AML-193 (cell line): ENCODE measurements at regions not wholly inside any gene's neighbourhood (a gene's known extent, or its start where the extent isn't known, plus 50 kb on each side); places are given as distances from the start of the nearest gene placed in this dataset.
A peak's percentile ranks its signal among the peaks of the same experiment; 100 is the strongest.

Source experiments
- DNase-seq, 2 experiments: peaks; one replicate each; lab custom pipeline; 2025; lab: John Stamatoyannopoulos, UW

GRCh38 chr3:124177071-124177470 is 185.1 kb upstream of the ROPN1 start:
- no peak for DNase-seq

- no peak for DNase-seq
Observed at GRCh38 chr3:124178531-124178930, 186.6 kb upstream of the ROPN1 start.

GRCh38 chr3:124200407-124200806 is 208.5 kb upstream of the ROPN1 start:
- DNase-seq, result no peak

- no peak for DNase-seq
Observed at GRCh38 chr3:124201226-124201625, 209.3 kb upstream of the ROPN1 start.

GRCh38 chr3:124201786-124202185 is 209.9 kb upstream of the ROPN1 start:
- DNase-seq, result no peak

GRCh38 chr3:124202754-124203153 is 210.8 kb upstream of the ROPN1 start:
- DNase-seq, result no peak

GRCh38 chr3:124203292-124203691 is 211.4 kb upstream of the ROPN1 start:
- no peak for DNase-seq

GRCh38 chr3:124206225-124207055 is 214.5 kb upstream of the ROPN1 start:
- no peak for DNase-seq

GRCh38 chr3:124207077-124207476 is 215.2 kb upstream of the ROPN1 start:
- no peak for DNase-seq

- no peak for DNase-seq
Observed at GRCh38 chr3:124207873-124208485, 216.1 kb upstream of the ROPN1 start.

GRCh38 chr3:124209426-124209825 is 217.5 kb upstream of the ROPN1 start:
- no peak for DNase-seq

- DNase-seq, result no peak
Observed at GRCh38 chr3:124210899-124211298, 219.0 kb upstream of the ROPN1 start.

GRCh38 chr3:124213641-124214040 is 221.7 kb upstream of the ROPN1 start:
- DNase-seq, result no peak

- peak; percentile 46 to 61 for DNase-seq
Observed at GRCh38 chr3:124217542-124217941, 225.6 kb upstream of the ROPN1 start.

GRCh38 chr3:124221422-124221821 is 229.5 kb upstream of the ROPN1 start:
- DNase-seq, result no peak

GRCh38 chr3:124223853-124224252 is 231.9 kb upstream of the ROPN1 start:
- no peak for DNase-seq

- no peak for DNase-seq
Observed at GRCh38 chr3:124227150-124227630, 235.3 kb upstream of the ROPN1 start.

- no peak for DNase-seq
Observed at GRCh38 chr3:124229420-124229819, 237.5 kb upstream of the ROPN1 start.

- DNase-seq, result no peak
Observed at GRCh38 chr3:124229836-124230235, 237.9 kb upstream of the ROPN1 start.

GRCh38 chr3:124230432-124230831 is 238.5 kb upstream of the ROPN1 start:
- no peak for DNase-seq

- DNase-seq, result no peak
Observed at GRCh38 chr3:124230998-124231397, 239.1 kb upstream of the ROPN1 start.

- no peak for DNase-seq
Observed at GRCh38 chr3:124234852-124235252, 242.9 kb upstream of the ROPN1 start.

- no peak for DNase-seq
Observed at GRCh38 chr3:124235446-124235845, 243.5 kb upstream of the ROPN1 start.
